ENCODE measurements at regions not wholly inside any gene's neighbourhood (a gene's known extent, or its start where the extent isn't known, plus 50 kb on each side); places are given as distances from the start of the nearest gene placed in this dataset.

DNA sequence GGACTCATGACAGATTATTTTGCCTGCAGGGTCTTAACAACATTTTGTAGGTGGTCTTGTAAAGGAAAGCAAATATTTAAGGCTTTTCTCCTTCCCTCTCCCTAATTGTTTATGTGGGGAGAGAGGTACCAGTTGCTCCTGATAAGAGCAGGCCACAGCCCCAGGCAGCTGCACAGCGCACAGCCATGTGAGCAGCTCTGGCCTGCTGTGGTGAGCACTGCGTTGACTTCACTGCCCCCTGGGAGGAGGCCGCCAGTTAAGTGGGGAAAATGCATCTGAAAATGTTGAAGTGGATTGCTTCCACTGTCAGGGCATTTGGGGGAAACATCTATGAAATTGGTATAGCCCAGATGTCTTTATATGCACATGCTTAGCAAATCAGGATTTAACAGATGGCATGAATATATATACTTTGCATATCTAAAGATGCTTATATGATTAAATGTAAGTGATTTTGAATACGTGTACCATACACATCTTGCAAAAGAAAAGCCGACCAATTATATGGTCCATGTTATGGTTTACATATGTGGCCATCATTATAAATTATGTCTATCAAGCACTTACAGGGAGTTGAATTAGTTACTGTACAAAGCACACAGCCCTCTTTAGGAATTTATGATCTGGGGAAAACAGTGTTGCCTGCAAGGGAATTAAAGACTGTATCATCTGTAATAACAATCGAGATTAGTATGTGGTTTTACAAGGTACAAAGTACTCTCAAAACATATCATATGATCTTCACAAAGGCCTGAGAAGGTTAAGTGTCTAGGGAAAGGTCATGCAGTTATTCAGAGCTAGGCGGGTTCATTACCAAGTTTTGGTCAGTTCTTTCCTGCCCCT is 132.1 kb downstream of the RHOU start:
- no peak for TF ChIP-seq POLR2A (IDR thresholded peaks at IDR 0.05)
- no peak for TF ChIP-seq POLR2AphosphoS5 (IDR thresholded peaks at IDR 0.05)
- no peak for TF ChIP-seq EP300 (IDR thresholded peaks at IDR 0.05)
- TF ChIP-seq, protein P1, sequence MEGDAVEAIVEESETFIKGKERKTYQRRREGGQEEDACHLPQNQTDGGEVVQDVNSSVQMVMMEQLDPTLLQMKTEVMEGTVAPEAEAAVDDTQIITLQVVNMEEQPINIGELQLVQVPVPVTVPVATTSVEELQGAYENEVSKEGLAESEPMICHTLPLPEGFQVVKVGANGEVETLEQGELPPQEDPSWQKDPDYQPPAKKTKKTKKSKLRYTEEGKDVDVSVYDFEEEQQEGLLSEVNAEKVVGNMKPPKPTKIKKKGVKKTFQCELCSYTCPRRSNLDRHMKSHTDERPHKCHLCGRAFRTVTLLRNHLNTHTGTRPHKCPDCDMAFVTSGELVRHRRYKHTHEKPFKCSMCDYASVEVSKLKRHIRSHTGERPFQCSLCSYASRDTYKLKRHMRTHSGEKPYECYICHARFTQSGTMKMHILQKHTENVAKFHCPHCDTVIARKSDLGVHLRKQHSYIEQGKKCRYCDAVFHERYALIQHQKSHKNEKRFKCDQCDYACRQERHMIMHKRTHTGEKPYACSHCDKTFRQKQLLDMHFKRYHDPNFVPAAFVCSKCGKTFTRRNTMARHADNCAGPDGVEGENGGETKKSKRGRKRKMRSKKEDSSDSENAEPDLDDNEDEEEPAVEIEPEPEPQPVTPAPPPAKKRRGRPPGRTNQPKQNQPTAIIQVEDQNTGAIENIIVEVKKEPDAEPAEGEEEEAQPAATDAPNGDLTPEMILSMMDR (IDR thresholded peaks at IDR 0.05), result no peak

DNA sequence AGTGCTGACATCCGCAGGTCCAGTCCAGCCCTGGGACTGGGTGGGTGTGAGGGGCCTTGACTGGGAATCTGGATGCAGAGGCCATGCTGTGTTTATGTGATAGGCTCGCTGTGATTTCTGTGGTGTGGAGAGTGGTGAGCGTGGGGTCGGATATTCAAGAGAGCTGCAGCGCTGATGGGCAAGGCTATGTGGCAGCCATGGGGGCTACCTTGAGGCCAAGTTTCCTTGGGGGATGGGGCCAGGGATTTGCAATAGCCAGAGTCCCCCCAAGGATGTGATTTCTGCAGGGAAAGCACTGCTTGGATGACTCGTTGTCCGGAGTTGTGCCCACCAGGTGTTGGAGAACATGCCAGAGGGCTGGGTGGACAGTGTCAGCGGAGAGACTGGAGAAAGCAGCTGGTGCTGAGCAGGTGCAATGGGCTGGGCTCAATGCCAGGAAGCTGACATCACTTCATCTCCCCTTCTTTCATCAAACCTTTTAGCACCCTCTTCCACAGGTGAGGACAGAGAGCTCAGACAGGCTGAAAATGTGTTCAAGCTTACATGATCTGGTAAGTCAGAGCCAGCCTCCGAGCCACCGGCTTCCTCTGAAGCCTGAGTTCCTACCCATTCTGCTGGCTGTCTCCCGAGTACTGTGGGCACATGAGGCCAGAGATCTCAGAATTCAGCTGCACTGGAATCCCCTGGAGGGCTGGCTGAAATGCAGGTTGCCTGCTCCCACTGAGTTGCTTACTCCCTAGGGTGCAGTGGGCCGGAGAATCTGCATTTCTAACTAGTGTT is 132.9 kb downstream of the RHOU start:
- Histone ChIP-seq H3K4me1 (no peaks in the 10 kb centered on the region), H3K27me3 (no peaks in the 10 kb centered on the region), H3K27ac (no peak overlapping the region), H3K36me3 (no peaks in the 10 kb centered on the region), H3K9me3 (no peaks in the 10 kb centered on the region), H3K4me3 (no peak overlapping the region)
- TF ChIP-seq EP300 (IDR thresholded peaks at IDR 0.05), result no peak
- no peak for TF ChIP-seq POLR2AphosphoS5 (IDR thresholded peaks at IDR 0.05)
- no peak for TF ChIP-seq POLR2A (IDR thresholded peaks at IDR 0.05)
- TF ChIP-seq, protein P1 (IDR thresholded peaks at IDR 0.05), result no peak
- no peak for ATAC-seq
- WGBS, 2 donors (ENCODE audit: low coverage in 1 of 2), result 74 to 100% methylated on average over 1 to 3 of the region's 12 CpGs

More for the DNA sequence above, 132.1 kb downstream of the RHOU start:
- no peaks in the 10 kb centered on the region for H3K27me3 ChIP-seq
- H3K36me3 ChIP-seq, result no peaks in the 10 kb centered on the region
- no peak overlapping the region for H3K27ac ChIP-seq
- H3K9me3 ChIP-seq, result no peaks in the 10 kb centered on the region
- no peak overlapping the region for H3K4me3 ChIP-seq
- H3K4me1 ChIP-seq, result no peaks in the 10 kb centered on the region
- no peak for ATAC-seq
- WGBS, 2 donors (ENCODE audit: low coverage in 1 of 2), result 83 to 89% methylated on average over 4 of the region's 7 CpGs

DNA sequence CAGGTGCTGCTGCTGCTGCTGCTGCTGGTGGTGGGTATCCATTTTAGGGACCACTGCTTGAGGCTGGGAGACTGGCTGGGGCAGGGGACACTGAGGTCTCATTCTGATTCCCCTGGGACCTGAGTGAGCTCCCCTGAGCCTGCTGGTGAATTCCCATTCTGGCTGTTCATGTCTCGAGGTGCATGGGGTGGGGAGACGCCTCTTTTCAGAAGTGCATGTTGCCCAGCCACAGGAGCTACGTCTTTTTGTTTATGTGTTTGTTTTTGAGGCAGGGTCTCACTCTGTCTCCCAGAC is 133.4 kb downstream of the RHOU start:
- H3K27me3 ChIP-seq, result no peaks in the 10 kb centered on the region
- no peaks in the 10 kb centered on the region for H3K9me3 ChIP-seq
- H3K27ac ChIP-seq, result no peak overlapping the region
- WGBS, 2 donors (ENCODE audit: low coverage in 1 of 2), result 93 to 94% methylated on average over 3 of the region's 3 CpGs
- H3K36me3 ChIP-seq, result no peaks in the 10 kb centered on the region
- no peak for TF ChIP-seq POLR2A (IDR thresholded peaks at IDR 0.05)
- TF ChIP-seq POLR2AphosphoS5 (IDR thresholded peaks at IDR 0.05), result no peak
- no peak for TF ChIP-seq EP300 (IDR thresholded peaks at IDR 0.05)
- TF ChIP-seq, protein P1 (IDR thresholded peaks at IDR 0.05), result no peak
- no peaks in the 10 kb centered on the region for H3K4me1 ChIP-seq
- no peak for ATAC-seq
- H3K4me3 ChIP-seq, result no peak overlapping the region

DNA sequence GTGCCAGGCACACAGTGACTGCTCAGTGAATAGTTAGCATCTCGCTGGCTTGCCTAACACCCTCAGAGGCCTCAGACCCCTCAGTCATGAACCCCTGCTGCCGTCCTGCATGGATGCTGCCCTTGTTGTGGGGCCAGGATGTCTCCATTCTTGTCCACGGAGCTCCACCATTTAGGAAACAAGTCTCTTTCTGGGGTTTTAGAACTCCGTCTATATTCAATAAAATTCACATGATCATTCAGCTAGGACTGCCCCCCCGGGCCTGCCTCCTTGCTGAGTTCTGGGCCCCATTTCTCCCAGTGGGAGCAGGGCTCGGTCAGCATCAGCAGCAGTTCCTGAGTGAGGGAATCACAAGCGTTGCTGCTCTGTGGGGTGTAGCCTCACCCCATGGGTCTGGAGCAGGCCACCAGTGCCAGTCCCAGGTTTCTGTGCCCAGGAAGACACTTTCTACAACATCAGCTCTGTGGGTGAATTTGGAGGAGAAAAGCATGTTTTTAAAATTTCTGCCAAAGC is 134.1 kb downstream of the RHOU start:
- no peaks in the 10 kb centered on the region for H3K4me1 ChIP-seq
- H3K4me3 ChIP-seq, result no peak overlapping the region
- TF ChIP-seq POLR2A (IDR thresholded peaks at IDR 0.05) (no peak), POLR2AphosphoS5 (IDR thresholded peaks at IDR 0.05) (no peak), EP300 (IDR thresholded peaks at IDR 0.05) (no peak)
- TF ChIP-seq, protein P1 (IDR thresholded peaks at IDR 0.05), result no peak
- H3K27ac ChIP-seq, result no peak overlapping the region
- WGBS, 2 donors (ENCODE audit: low coverage in 1 of 2), result 100% methylated on average over 1 of the region's 7 CpGs
- no peaks in the 10 kb centered on the region for H3K36me3 ChIP-seq
- H3K27me3 ChIP-seq, result no peaks in the 10 kb centered on the region
- ATAC-seq, result no peak
- H3K9me3 ChIP-seq, result no peaks in the 10 kb centered on the region
